ENCODE measurements at regions not wholly inside any gene's neighbourhood (a gene's known extent, or its start where the extent isn't known, plus 50 kb on each side); places are given as distances from the start of the nearest gene placed in this dataset.

DNA sequence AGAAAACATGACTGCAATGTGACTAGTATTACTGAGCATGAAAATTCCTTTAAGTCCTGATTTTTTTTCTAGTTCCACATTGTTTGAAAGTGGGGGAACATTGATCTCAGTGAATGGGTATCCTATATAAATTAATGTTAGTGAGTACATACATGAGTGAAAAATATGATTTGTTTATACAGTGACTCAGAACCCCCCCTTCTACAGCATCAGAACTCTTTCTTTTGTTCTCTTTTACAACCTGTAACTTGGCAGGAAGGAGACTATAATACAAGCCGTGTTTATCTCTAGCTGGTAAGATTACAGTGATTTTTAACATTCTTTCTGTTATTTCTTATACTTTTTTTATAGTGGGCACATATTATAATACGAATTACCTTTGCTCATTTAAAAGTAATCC is 384.7 kb downstream of the PDCD6IP start:
- no peak for DNase-seq (ENCODE audit: low spot score)

GRCh38 chr3:34183611-34184340 is 385.3 kb downstream of the PDCD6IP start:
- no peak for DNase-seq (ENCODE audit: low spot score)

GRCh38 chr3:34185301-34185700 is 386.9 kb downstream of the PDCD6IP start:
- DNase-seq (ENCODE audit: low spot score), result no peak

DNA sequence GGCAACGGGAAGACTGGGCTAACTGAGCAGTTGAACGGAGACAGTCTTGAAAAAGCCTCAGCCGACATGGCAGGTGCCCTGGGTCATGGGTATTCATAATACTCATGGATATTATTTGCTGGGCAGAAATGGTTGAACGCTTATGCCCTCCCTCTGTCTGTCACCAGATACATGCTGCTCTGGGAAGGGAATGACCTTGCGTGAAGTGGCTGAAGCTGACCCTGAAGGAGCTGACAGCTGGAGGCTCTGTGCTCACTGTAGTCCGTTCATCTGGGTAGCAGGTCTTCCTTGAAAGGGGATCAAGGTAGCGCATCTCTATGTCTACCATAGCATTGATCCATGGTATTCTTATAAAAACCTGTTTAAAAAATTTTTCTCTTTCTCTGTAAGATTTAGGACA is 390.7 kb downstream of the PDCD6IP start:
- DNase-seq (ENCODE audit: low spot score), result no peak

GRCh38 chr3:34196914-34197313 is 398.5 kb downstream of the PDCD6IP start:
- no peak for DNase-seq (ENCODE audit: low spot score)

DNA sequence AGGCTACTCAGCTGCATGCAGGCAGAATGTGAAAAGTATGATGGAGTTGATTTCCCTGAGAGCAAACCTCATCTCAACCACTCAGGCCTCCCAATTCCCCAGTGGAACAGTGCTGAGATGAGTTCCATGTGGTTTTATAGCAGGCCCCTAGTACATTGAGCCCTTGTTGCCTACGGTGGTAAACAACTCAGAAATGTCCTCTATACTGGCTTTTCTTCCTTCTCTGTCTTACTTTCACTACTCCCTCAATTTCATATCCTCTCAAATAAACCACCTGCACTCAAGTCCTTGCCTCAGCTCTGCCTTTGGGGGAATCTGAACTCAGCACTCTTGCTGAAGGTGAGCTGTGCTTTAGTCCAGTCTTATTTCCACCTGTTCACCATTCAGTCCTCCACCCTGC is 399.9 kb downstream of the PDCD6IP start:
- no peak for DNase-seq (ENCODE audit: low spot score)

DNA sequence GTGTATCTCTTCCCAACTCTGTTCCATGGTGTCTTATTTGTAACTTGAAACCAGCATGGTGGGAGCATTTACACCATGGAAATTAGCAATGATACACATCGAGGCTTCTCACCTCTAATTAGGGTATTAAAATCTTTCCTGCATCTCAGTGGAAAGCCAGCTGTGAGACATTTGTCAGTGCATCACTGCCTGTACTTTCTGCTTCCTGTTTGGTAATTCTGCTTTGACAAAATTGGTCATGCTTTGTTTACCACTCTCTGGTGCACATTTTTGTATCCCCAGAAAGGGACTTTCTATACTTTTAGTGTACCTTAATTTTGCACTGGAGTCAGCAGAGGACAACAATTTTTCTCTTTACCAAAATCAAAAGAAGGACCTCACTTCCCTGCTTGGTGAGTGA is 402.1 kb downstream of the PDCD6IP start:
- DNase-seq (ENCODE audit: low spot score), result no peak

- DNase-seq (ENCODE audit: low spot score), result peak; percentile 57
Observed at GRCh38 chr3:34202975-34203374, 404.5 kb downstream of the PDCD6IP start.

DNA sequence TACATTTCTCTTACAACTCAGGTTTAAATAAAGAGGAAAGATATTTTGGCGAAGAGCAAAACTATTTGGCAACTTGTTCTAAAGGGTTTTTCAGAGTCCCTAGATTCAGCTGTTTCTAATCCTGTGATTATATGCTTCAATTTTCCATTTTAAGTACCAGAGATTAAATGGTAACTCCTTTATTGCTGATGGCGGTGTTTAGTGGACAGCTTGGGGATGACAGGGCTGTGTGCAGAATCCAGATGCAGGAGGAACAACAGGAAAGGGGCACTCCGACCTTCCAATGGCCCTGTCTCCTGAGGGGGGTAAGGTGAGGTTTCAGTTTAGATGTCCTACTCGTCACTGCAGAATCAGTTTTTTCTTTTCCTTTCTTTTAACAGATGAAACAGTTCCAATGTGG is 405.0 kb downstream of the PDCD6IP start:
- DNase-seq (ENCODE audit: low spot score), result peak; percentile 65

GRCh38 chr3:34207002-34207401 is 408.6 kb downstream of the PDCD6IP start:
- no peak for DNase-seq (ENCODE audit: low spot score)

- DNase-seq (ENCODE audit: low spot score), result no peak
Observed at GRCh38 chr3:34207806-34208205, 409.4 kb downstream of the PDCD6IP start.

DNA sequence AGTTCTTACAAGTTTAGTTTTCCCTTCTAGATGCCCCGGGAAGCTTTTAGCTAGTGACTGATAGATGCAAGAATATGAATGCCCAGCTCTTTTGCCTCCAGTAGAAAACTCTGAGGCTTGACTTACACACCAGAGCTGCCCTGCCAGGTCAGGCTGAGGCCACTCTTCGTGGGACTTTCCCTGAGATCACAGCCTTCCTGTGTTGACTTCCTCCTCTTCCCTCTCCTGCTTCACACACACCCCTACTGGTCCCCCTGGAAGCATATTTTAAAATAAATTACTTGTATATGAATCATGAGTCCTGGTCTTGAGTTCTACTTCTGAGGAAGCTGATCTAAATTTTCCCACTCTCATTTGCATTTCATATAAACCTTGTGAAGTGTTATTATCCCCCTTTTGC is 413.7 kb downstream of the PDCD6IP start:
- no peak for DNase-seq (ENCODE audit: low spot score)

GRCh38 chr3:34212656-34213055 is 414.2 kb downstream of the PDCD6IP start:
- no peak for DNase-seq (ENCODE audit: low spot score)

DNA sequence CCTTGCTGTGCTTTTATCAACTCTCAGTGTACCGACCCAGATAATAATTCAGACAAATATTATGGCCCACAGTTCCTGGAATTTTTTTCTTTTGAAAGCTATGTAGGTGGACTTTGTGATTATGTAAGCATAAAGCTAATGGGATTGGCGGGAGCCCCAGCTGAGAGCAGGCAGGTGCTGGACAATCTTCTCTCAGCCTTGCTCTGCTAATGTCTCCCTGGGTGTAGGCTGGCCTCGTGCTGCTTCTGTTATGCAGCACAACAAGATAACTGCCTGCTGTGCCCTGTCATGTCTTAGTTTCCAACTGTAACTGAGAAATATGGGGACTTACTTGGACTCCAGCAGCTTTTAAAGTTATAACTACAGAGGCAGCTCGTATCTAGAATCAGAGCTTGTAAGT is 415.0 kb downstream of the PDCD6IP start:
- no peak for DNase-seq (ENCODE audit: low spot score)

DNA sequence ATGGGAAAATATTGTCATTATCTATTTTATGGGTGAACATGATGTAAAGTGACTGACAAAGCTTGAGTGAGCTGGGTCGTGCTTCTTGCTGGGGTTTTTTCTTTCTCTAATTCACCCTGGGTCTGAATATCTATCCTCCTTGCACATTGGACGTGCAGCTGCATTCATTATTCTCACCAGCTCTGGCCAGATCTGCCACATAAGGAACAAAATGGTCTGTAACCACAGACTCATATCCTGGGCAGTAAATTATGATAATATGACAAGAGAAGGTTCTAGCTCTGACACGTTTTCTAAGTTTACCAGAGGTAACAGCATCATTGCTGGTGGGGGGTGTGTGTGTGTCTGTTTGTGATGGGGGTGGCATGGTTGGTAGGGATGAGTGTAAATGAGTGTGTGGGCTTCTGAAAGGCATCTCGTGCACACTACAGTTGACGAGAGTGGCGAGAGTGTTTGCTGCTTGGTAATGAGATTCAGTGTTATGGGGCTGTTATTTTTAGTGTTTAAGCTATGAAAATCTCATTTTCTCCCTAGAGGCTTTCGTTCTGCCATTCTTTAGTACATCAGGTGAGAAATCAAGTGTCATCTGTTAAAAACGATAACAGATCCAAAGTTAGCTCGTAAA is 418.4 kb downstream of the PDCD6IP start:
- no peak for DNase-seq (ENCODE audit: low spot score)

GRCh38 chr3:34218706-34219385 is 420.4 kb downstream of the PDCD6IP start:
- DNase-seq (ENCODE audit: low spot score), result no peak

DNA sequence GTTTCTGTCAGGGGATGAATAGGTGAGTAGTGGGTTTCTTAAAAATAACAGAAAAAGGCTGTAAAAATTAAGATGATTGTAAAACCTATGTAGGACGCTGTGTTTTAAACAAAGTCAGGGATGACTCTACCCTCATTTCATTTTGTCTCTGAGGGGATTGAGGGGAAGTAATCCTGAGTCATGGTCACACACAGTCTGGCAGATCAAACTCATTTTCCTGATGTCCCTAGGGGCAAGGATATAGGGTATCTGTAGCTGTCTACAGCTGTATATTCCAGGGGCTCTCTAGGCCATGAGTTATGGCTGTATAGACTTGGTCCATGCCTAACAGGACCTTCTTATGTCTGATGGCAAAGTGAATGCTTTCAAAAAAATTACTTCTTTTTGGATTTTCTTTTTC is 421.1 kb downstream of the PDCD6IP start:
- no peak for DNase-seq (ENCODE audit: low spot score)

GRCh38 chr3:34225821-34226366 is 427.5 kb downstream of the PDCD6IP start:
- DNase-seq (ENCODE audit: low spot score), result no peak

DNA sequence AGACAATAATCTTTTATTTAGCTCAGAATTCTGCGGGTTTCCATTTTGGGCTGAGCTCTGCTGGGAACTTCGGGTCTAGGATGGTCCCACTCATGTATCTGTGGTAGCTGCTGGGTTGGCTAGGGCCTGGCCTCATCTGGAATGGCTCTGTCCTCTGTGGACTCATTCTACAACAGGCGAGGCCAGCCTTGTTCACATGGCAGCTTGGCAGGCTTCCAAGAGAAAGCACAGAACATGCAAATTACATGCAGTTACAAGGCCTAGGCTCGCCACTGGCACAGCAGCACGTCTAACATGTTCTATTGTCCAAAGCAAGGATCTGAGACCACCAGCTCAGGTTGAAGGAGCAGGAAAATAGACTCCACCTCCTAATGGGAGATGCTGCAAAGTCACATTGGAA is 431.4 kb downstream of the PDCD6IP start:
- DNase-seq (ENCODE audit: low spot score), result no peak

GRCh38 chr3:34235096-34235495 is 436.7 kb downstream of the PDCD6IP start:
- DNase-seq (ENCODE audit: low spot score), result no peak

- no peak for DNase-seq (ENCODE audit: low spot score)
Observed at GRCh38 chr3:34237946-34238345, 439.5 kb downstream of the PDCD6IP start.

DNA sequence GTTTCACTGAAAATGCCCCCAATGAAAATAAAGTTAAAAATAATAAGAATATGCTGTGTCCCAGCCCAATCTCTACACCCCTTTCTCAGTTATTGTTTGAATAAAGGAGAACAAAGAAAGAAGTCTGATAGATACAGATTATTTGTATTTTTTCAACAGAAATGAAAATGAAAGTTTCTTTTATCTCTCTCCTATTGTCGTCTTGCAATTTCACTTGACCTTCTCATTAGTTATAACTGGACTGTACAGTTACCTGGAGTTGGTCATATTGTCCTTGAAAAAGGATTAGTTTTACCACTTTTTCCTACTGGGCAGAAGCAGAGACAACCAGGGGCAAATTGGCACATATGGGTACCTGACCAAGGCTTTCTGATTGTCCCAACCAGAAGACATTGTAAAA is 440.0 kb downstream of the PDCD6IP start:
- DNase-seq (ENCODE audit: low spot score), result no peak

DNA sequence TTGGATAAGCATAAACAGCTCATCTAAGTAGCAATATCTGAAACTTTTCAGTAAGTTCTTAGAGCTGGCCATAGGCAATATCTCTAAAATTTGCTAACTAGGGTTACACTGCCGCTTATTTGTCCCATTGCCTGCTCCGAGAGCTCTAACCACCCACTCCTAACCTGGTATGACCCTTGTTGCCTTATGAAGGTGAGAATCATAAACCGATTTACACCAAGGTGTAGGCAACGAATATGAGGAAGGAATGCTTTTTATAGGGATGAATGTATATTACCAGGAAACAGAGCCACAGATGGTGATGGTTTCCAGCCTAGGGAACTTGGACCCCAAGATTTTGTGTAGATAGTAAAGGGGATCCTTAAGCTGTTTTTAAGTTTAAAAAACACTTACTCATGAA is 440.9 kb downstream of the PDCD6IP start:
- DNase-seq (ENCODE audit: low spot score), result no peak
